Endothelial cell of umbilical vein (primary cell): ENCODE measurements at regions not wholly inside any gene's neighbourhood (a gene's known extent, or its start where the extent isn't known, plus 50 kb on each side); places are given as distances from the start of the nearest gene placed in this dataset.

ENCODE experiments used
- BruUV-seq: library from RNA; stranded (reverse); fragments of 400-500 nt; replicated peaks from 2 replicates; lab custom pipeline; 2021; lab: Mats Ljungman, UMichigan
- CTCF ChIA-PET: fragments of 300-600, 350-600 bp; sonication (Branson Sonifier 250); formaldehyde crosslinking; loops from one replicate; lab custom pipeline; 2021; ENCODE audit warnings: antibody characterized with exemption, inconsistent platforms; lab: Charles Lee
- POLR2A ChIA-PET: fragments of 300-600, 350-600 bp; sonication (Branson Sonifier 250); formaldehyde crosslinking; loops from one replicate; lab custom pipeline; 2021; ENCODE audit warnings: antibody characterized with exemption, inconsistent platforms; lab: Charles Lee
- DNase-seq: peaks from one replicate; pipeline ENCODE4 v3.0.0-alpha.2; 2011; ENCODE audit warnings: low read depth, low spot score
- FAIRE-seq: peaks from 2 replicates; lab custom pipeline; 2011; peaks lifted over from hg19 to GRCh38; lab: Jason Lieb, UNC
- H2AFZ ChIP-seq: 2 replicates; pipeline ENCODE4 v1.6.0; 2012; ENCODE audit warnings: low read depth, low read length, control low read depth, inconsistent platforms
- H3K27ac ChIP-seq: 2 replicates; pipeline ENCODE4 v1.5.1; 2011; ENCODE audit warnings: low read depth, mild to moderate bottlenecking, control low read depth, low read length, moderate library complexity; ENCODE audit not compliant: insufficient read depth
- H3K27me3 ChIP-seq, 2 experiments: 2 replicates each; pipeline versions ENCODE4 v1.6.0 to v1.6.1; 2011; ENCODE audit warnings: low read length in 2 of 2, mixed read lengths in 1 of 2; ENCODE audit not compliant: control insufficient read depth in 2 of 2, insufficient read depth in 2 of 2
- H3K36me3 ChIP-seq, 2 experiments: 2 replicates in 1 of 2; 3 replicates in 1 of 2; pipeline ENCODE4 v1.5.1; 2011; ENCODE audit warnings: low read length in 2 of 2, mild to moderate bottlenecking in 1 of 2, moderate library complexity in 1 of 2; ENCODE audit not compliant: control insufficient read depth in 2 of 2, insufficient read depth in 2 of 2; ENCODE audit errors: extremely low read depth in 1 of 2
- H3K4me1 ChIP-seq: 3 replicates; pipeline ENCODE4 v1.5.1; 2011; ENCODE audit warnings: mild to moderate bottlenecking, low read length; ENCODE audit not compliant: control insufficient read depth, insufficient read depth; ENCODE audit errors: extremely low read depth
- H3K4me2 ChIP-seq: 2 replicates; pipeline ENCODE4 v1.6.1; 2011; ENCODE audit warnings: low read length, control low read depth, mixed read lengths; ENCODE audit not compliant: insufficient read depth
- H3K4me3 ChIP-seq, 3 experiments: fragments of 200-600 bp in 1 of 3; sonication (generic), shearing (Covaris generic) in 1 of 3; replicated peaks in 1 of 3; 2 replicates each; pipeline ENCODE4 v1.5.1; 2011 to 2016; ENCODE audit warnings: control low read depth in 3 of 3, low read length in 3 of 3, mild to moderate bottlenecking in 2 of 3, inconsistent platforms in 1 of 3, low read depth in 1 of 3, moderate library complexity in 1 of 3; ENCODE audit not compliant: insufficient read depth in 1 of 3
- H3K79me2 ChIP-seq: 2 replicates; pipeline ENCODE4 v1.6.0; 2012; ENCODE audit warnings: low read length, inconsistent platforms; ENCODE audit not compliant: control insufficient read depth, insufficient read depth
- H3K9ac ChIP-seq: replicated peaks from 2 replicates; pipeline ENCODE3; 2011; ENCODE audit warnings: low read length, control low read depth; ENCODE audit not compliant: insufficient read depth; ENCODE audit errors: extremely low read depth
- H3K9me1 ChIP-seq: replicated peaks from 3 replicates; pipeline ENCODE4 v1.6.0; 2011; ENCODE audit warnings: mild to moderate bottlenecking, low read length; ENCODE audit not compliant: control insufficient read depth, insufficient read depth; ENCODE audit errors: extremely low read depth
- H3K9me3 ChIP-seq: replicated peaks from 2 replicates; pipeline ENCODE4 v1.5.1; 2012; ENCODE audit warnings: low read length, inconsistent platforms; ENCODE audit not compliant: control insufficient read depth, insufficient read depth
- H4K20me1 ChIP-seq: replicated peaks from 2 replicates; pipeline ENCODE3; 2011; ENCODE audit warnings: mild to moderate bottlenecking, low read length; ENCODE audit not compliant: control insufficient read depth, insufficient read depth; ENCODE audit errors: extremely low read depth
- EZH2 ChIP-seq: IDR thresholded peaks from 2 replicates; pipeline ENCODE4 v1.6.1; 2012; ENCODE audit warnings: borderline replicate concordance, low read depth, mild to moderate bottlenecking, moderate library complexity, low read length, inconsistent platforms; ENCODE audit not compliant: severe bottlenecking
- FOS ChIP-seq: IDR thresholded peaks from 2 replicates; pipeline ENCODE4 v1.6.1; 2011; ENCODE audit warnings: mild to moderate bottlenecking, low read length, moderate library complexity, borderline replicate concordance; ENCODE audit not compliant: insufficient read depth
- GATA2 ChIP-seq: IDR thresholded peaks from 2 replicates; pipeline ENCODE4 v1.7.0; 2011; ENCODE audit warnings: low read depth, mild to moderate bottlenecking, moderate library complexity, mixed read lengths, low read length; ENCODE audit not compliant: insufficient read length, insufficient read depth
- JUN ChIP-seq: IDR thresholded peaks from 2 replicates; pipeline ENCODE4 v1.6.1; 2011; ENCODE audit warnings: borderline replicate concordance, low read depth; ENCODE audit not compliant: insufficient read length, insufficient read depth
- MYC ChIP-seq: IDR thresholded peaks from one replicate; pipeline ENCODE4 v1.6.1; 2011; ENCODE audit warnings: mild to moderate bottlenecking, low read depth, low read length
- POLR2A ChIP-seq: IDR thresholded peaks from 2 replicates; pipeline ENCODE4 v1.6.1; 2012; ENCODE audit warnings: low read depth, mild to moderate bottlenecking, control low read depth, low read length
- POLR2AphosphoS5 ChIP-seq: IDR thresholded peaks from 2 replicates; pipeline ENCODE4 v1.6.1; 2012; ENCODE audit warnings: low read depth, mild to moderate bottlenecking, control low read depth, low read length, moderate library complexity; ENCODE audit not compliant: insufficient read depth
- dilution Hi-C: fragments of 300-500 bp; cut with MboI; formaldehyde crosslinking; loops from one replicate; pipeline ENCODE4 v1.15.0; 2019; ENCODE audit warnings: low sequenced_read_pairs; ENCODE audit not compliant: extremely low pct_ligation_motif_present
- intact Hi-C: fragments of 100-400 bp; cut with micrococcal nuclease; formaldehyde crosslinking; loops from one replicate; pipeline ENCODE4 v1.10.0; 2022
- TF ChIP-seq, protein P1 (sequence below), 2 donors: IDR thresholded peaks; 1 replicate in 1 of 2; 2 replicates in 1 of 2; pipeline ENCODE4 v1.5.1; 2011; ENCODE audit warnings: low read length in 2 of 2, mild to moderate bottlenecking in 2 of 2, moderate library complexity in 2 of 2, control low read depth in 1 of 2, inconsistent platforms in 1 of 2, low read depth in 1 of 2; ENCODE audit not compliant: insufficient read depth in 1 of 2; ENCODE audit errors: extremely low read depth in 1 of 2
- TF ChIP-seq, protein P2 (sequence below): IDR thresholded peaks from 2 replicates; pipeline ENCODE4 v1.6.1; 2011; ENCODE audit not compliant: insufficient read depth, insufficient read length

GRCh38 chr12:28807535-28807934, 341.5 kb upstream of the FAR2 start:
- Histone ChIP-seq H3K4me3 (no peak overlapping the region), H3K9ac (no peak overlapping the region), H3K27ac (no peak overlapping the region), H3K36me3 (no peaks in the 10 kb centered on the region), H3K9me3 (no peaks in the 10 kb centered on the region), H2AFZ (no peak overlapping the region), H3K4me2 (no peak overlapping the region), H3K9me1 (no peaks in the 10 kb centered on the region), H3K27me3 (no peaks in the 10 kb centered on the region), H4K20me1 (no peaks in the 10 kb centered on the region), H3K79me2 (no peaks in the 10 kb centered on the region), H3K4me1 (no peaks in the 10 kb centered on the region)
- no peak for FAIRE-seq
- dilution Hi-C loops (no loop called here), intact Hi-C loops (no loop called here)
- POLR2A ChIA-PET = no interaction called here
- CTCF ChIA-PET = no interaction called here
- DNase-seq = no peak
- TF ChIP-seq POLR2AphosphoS5 = no peak
- TF ChIP-seq, protein P1, sequence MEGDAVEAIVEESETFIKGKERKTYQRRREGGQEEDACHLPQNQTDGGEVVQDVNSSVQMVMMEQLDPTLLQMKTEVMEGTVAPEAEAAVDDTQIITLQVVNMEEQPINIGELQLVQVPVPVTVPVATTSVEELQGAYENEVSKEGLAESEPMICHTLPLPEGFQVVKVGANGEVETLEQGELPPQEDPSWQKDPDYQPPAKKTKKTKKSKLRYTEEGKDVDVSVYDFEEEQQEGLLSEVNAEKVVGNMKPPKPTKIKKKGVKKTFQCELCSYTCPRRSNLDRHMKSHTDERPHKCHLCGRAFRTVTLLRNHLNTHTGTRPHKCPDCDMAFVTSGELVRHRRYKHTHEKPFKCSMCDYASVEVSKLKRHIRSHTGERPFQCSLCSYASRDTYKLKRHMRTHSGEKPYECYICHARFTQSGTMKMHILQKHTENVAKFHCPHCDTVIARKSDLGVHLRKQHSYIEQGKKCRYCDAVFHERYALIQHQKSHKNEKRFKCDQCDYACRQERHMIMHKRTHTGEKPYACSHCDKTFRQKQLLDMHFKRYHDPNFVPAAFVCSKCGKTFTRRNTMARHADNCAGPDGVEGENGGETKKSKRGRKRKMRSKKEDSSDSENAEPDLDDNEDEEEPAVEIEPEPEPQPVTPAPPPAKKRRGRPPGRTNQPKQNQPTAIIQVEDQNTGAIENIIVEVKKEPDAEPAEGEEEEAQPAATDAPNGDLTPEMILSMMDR (IDR thresholded peaks at IDR 0.05; ENCODE audit: extremely low read depth in 1 of 2, insufficient read depth in 1 of 2, low read depth in 1 of 2, low read length in 2 of 2) = no peak
- TF ChIP-seq FOS = no peak
- TF ChIP-seq, protein P2, sequence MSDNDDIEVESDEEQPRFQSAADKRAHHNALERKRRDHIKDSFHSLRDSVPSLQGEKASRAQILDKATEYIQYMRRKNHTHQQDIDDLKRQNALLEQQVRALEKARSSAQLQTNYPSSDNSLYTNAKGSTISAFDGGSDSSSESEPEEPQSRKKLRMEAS = no peak
- TF ChIP-seq GATA2 = no peak
- TF ChIP-seq MYC = no peak
- TF ChIP-seq POLR2A = no peak
- TF ChIP-seq EZH2 = no peak
- TF ChIP-seq JUN = no peak
- BruUV-seq = no TSS peak
